ENCODE measurements at regions not wholly inside any gene's neighbourhood (a gene's known extent, or its start where the extent isn't known, plus 50 kb on each side); places are given as distances from the start of the nearest gene placed in this dataset.

GRCh38 chr4:31445526-31445925, 725.4 kb downstream of the PCDH7 start:
- Histone ChIP-seq H4K20me1 (ENCODE audit: insufficient read depth, low read length, poor library complexity, severe bottlenecking) (no peaks in the 10 kb centered on the region), H3K4me1 (ENCODE audit: insufficient read depth, low read length, poor library complexity, severe bottlenecking) (no peaks in the 10 kb centered on the region), H2AFZ (ENCODE audit: low read length) (no peak overlapping the region), H3K4me2 (ENCODE audit: low read depth, low read length, poor library complexity, severe bottlenecking) (no peak overlapping the region), H3K9me2 (replicated peaks; ENCODE audit: low read depth, low read length) (no peaks in the 10 kb centered on the region), H3K9ac (ENCODE audit: low read depth, low read length, poor library complexity, severe bottlenecking) (no peak overlapping the region), H3K27me3 (ENCODE audit: insufficient read depth, low read length, poor library complexity, severe bottlenecking) (no peaks in the 10 kb centered on the region), H3K9me3 (ENCODE audit: insufficient read depth, low read depth, low read length) (no peaks in the 10 kb centered on the region), H3F3A (ENCODE audit: low read depth) (no peaks in the 10 kb centered on the region), H3K4me3 (ENCODE audit: low read length, poor library complexity, severe bottlenecking) (no peak overlapping the region), H3K36me3 (ENCODE audit: insufficient read depth, low read length) (no peaks in the 10 kb centered on the region), H3K79me2 (ENCODE audit: insufficient read depth, low read length) (no peaks in the 10 kb centered on the region)
- TF ChIP-seq, protein P1, sequence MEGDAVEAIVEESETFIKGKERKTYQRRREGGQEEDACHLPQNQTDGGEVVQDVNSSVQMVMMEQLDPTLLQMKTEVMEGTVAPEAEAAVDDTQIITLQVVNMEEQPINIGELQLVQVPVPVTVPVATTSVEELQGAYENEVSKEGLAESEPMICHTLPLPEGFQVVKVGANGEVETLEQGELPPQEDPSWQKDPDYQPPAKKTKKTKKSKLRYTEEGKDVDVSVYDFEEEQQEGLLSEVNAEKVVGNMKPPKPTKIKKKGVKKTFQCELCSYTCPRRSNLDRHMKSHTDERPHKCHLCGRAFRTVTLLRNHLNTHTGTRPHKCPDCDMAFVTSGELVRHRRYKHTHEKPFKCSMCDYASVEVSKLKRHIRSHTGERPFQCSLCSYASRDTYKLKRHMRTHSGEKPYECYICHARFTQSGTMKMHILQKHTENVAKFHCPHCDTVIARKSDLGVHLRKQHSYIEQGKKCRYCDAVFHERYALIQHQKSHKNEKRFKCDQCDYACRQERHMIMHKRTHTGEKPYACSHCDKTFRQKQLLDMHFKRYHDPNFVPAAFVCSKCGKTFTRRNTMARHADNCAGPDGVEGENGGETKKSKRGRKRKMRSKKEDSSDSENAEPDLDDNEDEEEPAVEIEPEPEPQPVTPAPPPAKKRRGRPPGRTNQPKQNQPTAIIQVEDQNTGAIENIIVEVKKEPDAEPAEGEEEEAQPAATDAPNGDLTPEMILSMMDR (conservative IDR thresholded peaks at IDR 0.05; ENCODE audit: low read length): no peak
- no peak for TF ChIP-seq EZH2phosphoT487 (IDR thresholded peaks at IDR 0.05; ENCODE audit: borderline replicate concordance)

GRCh38 chr4:31455612-31456011, 735.4 kb downstream of the PCDH7 start:
- no peak overlapping the region for H2AFZ ChIP-seq (ENCODE audit: low read length)
- TF ChIP-seq, protein P1 (conservative IDR thresholded peaks at IDR 0.05; ENCODE audit: low read length): no peak
- no peak for TF ChIP-seq EZH2phosphoT487 (IDR thresholded peaks at IDR 0.05; ENCODE audit: borderline replicate concordance)
- H3K79me2 ChIP-seq (ENCODE audit: insufficient read depth, low read length): no peaks in the 10 kb centered on the region
- H3K4me3 ChIP-seq (ENCODE audit: low read length, poor library complexity, severe bottlenecking): no peak overlapping the region
- H3K4me2 ChIP-seq (ENCODE audit: low read depth, low read length, poor library complexity, severe bottlenecking): no peak overlapping the region
- no peak overlapping the region for H3K9ac ChIP-seq (ENCODE audit: low read depth, low read length, poor library complexity, severe bottlenecking)
- no peaks in the 10 kb centered on the region for H3F3A ChIP-seq (ENCODE audit: low read depth)
- H3K36me3 ChIP-seq (ENCODE audit: insufficient read depth, low read length): no peaks in the 10 kb centered on the region
- no peaks in the 10 kb centered on the region for H3K9me3 ChIP-seq (ENCODE audit: insufficient read depth, low read depth, low read length)
- no peaks in the 10 kb centered on the region for H3K27me3 ChIP-seq (ENCODE audit: insufficient read depth, low read length, poor library complexity, severe bottlenecking)
- no peaks in the 10 kb centered on the region for H4K20me1 ChIP-seq (ENCODE audit: insufficient read depth, low read length, poor library complexity, severe bottlenecking)
- no peaks in the 10 kb centered on the region for H3K9me2 ChIP-seq (replicated peaks; ENCODE audit: low read depth, low read length)
- H3K4me1 ChIP-seq (ENCODE audit: insufficient read depth, low read length, poor library complexity, severe bottlenecking): no peaks in the 10 kb centered on the region

GRCh38 chr4:31458813-31459212, 738.6 kb downstream of the PCDH7 start:
- H3K4me3 ChIP-seq (ENCODE audit: low read length, poor library complexity, severe bottlenecking): no peak overlapping the region
- no peak overlapping the region for H2AFZ ChIP-seq (ENCODE audit: low read length)
- H3K9me2 ChIP-seq (replicated peaks; ENCODE audit: low read depth, low read length): no peaks in the 10 kb centered on the region
- no peaks in the 10 kb centered on the region for H3K27me3 ChIP-seq (ENCODE audit: insufficient read depth, low read length, poor library complexity, severe bottlenecking)
- no peak overlapping the region for H3K4me2 ChIP-seq (ENCODE audit: low read depth, low read length, poor library complexity, severe bottlenecking)
- H3F3A ChIP-seq (ENCODE audit: low read depth): no peaks in the 10 kb centered on the region
- H3K79me2 ChIP-seq (ENCODE audit: insufficient read depth, low read length): no peaks in the 10 kb centered on the region
- TF ChIP-seq EZH2phosphoT487 (IDR thresholded peaks at IDR 0.05; ENCODE audit: borderline replicate concordance): no peak
- TF ChIP-seq, protein P1 (conservative IDR thresholded peaks at IDR 0.05; ENCODE audit: low read length): no peak
- no peaks in the 10 kb centered on the region for H3K36me3 ChIP-seq (ENCODE audit: insufficient read depth, low read length)
- no peaks in the 10 kb centered on the region for H4K20me1 ChIP-seq (ENCODE audit: insufficient read depth, low read length, poor library complexity, severe bottlenecking)
- H3K4me1 ChIP-seq (ENCODE audit: insufficient read depth, low read length, poor library complexity, severe bottlenecking): no peaks in the 10 kb centered on the region
- no peaks in the 10 kb centered on the region for H3K9me3 ChIP-seq (ENCODE audit: insufficient read depth, low read depth, low read length)
- no peak overlapping the region for H3K9ac ChIP-seq (ENCODE audit: low read depth, low read length, poor library complexity, severe bottlenecking)

All from Loucy (cell line).